Heart left ventricle (tissue), 16 donors: ENCODE measurements at regions not wholly inside any gene's neighbourhood (a gene's known extent, or its start where the extent isn't known, plus 50 kb on each side); places are given as distances from the start of the nearest gene placed in this dataset.

Experiments used
- ATAC-seq, 4 donors: fragments of 200-7000 bp; cut with Tn5 transposase; one replicate each; pipeline ENCODE4 v1.9.1; 2020 to 2022; ENCODE audit warnings: moderate library complexity in 4 of 4, mild to moderate bottlenecking in 3 of 4, moderate number of reproducible peaks in 1 of 4
- DNase-seq, 5 donors: peaks; one replicate each; pipeline ENCODE4 v3.0.0-alpha.2; 2020
- H3K27ac ChIP-seq, 12 donors: fragments of 200-600 bp; sonication (generic) in 4 of 12; one replicate each; pipeline versions ENCODE4 v1.5.0 to v1.8.0; 2016 to 2022; ENCODE audit warnings: mild to moderate bottlenecking in 2 of 12
- H3K27me3 ChIP-seq, 9 donors: fragments of 200-600 bp; sonication (generic) in 2 of 9; one replicate each; pipeline versions ENCODE4 v1.5.1 to v1.8.0; 2016 to 2022; ENCODE audit warnings: mild to moderate bottlenecking in 3 of 9
- H3K36me3 ChIP-seq, 9 donors: fragments of 200-600 bp; sonication (generic) in 2 of 9; one replicate each; pipeline versions ENCODE4 v1.5.0 to v1.8.0; 2018 to 2022; ENCODE audit warnings: mild to moderate bottlenecking in 2 of 9
- H3K4me1 ChIP-seq, 12 donors: fragments of 200-600 bp; sonication (generic) in 4 of 12; one replicate each; pipeline versions ENCODE4 v1.5.0 to v1.8.0; 2016 to 2022; ENCODE audit warnings: mild to moderate bottlenecking in 3 of 12
- H3K4me3 ChIP-seq, 12 donors: fragments of 200-600 bp; sonication (generic) in 4 of 12; one replicate each; pipeline versions ENCODE4 v1.5.0 to v1.8.0; 2017 to 2022; ENCODE audit warnings: mild to moderate bottlenecking in 9 of 12, moderate library complexity in 4 of 12
- H3K9me3 ChIP-seq, 12 donors: fragments of 200-600 bp; sonication (generic) in 4 of 12; one replicate each; pipeline versions ENCODE4 v1.5.0 to v1.8.0; 2016 to 2022; ENCODE audit warnings: mild to moderate bottlenecking in 1 of 12
- CTCF ChIP-seq, 12 donors: fragments of 200-600 bp; sonication (generic) in 4 of 12; IDR thresholded peaks; one replicate each; pipeline versions ENCODE4 v1.5.0 to v1.8.0; 2018 to 2022; ENCODE audit warnings: antibody characterized with exemption in 12 of 12, mild to moderate bottlenecking in 5 of 12
- POLR2A ChIP-seq, 2 donors: fragments of 450-650 bp; IDR thresholded peaks; one replicate each; pipeline ENCODE4 v1.6.1; 2017; ENCODE audit warnings: antibody characterized with exemption in 2 of 2, mild to moderate bottlenecking in 2 of 2, moderate library complexity in 2 of 2
- WGBS, 4 donors: extraction: QIAGEN DNeasy Blood & Tissue Kit in 2 of 4; methylation state at CpG; one replicate each; pipeline versions ENCODE4 v1.1.5 to v1.1.7; 2013 to 2018; 5-methylcytosine and 5-hydroxymethylcytosine counted together
- intact Hi-C, 10 donors: fragments of 100-400 bp; cut with DNase I; formaldehyde crosslinking; loops; one replicate each; pipeline versions ENCODE4 v1.11.1 to v1.14.2; 2022
- donor health status: ischemic (EF 13 %, LVEDD 7.1; RV severe dilation, severe dysfunction).
- donor health status: healthy with polysubstance abuse.
- donor health status: DM: no; HTN: yes; CAD: no.
- donor health status: DM: no; HTN: no; CAD: no.
- donor health status: ischemic (EF 25% LVEDD 6.9; RV normal size, moderate dysfunction).
- donor health status: ischemic (EF 25% LVEDD 5.7; RV mildly dilated, moderate dysfunction).
- donor health status: healthy.
- donor health status: DM: yes; HTN: yes; CAD: no.
- donor health status: ischemic (EF 35%, LVEDD 5.7; RV mildly dilated, moderate dysfunction).
- donor health status: nonischemic (EF 11% LVEDD 7.7; RV severe dilation, severe dysfunction).
- donor health status: DM: yes; HTN: yes; CAD: no.
- donor health status: PGD.
- donor health status: ischemic (EF 29% LVEDD 5.4; RV normal size, mild dysfunction).
- donor health status: nonischemic (EF 23%, LVEDD 6.1; RV moderate dilation, normal function).

- ATAC-seq (no peak), DNase-seq (no peak)
- H3K9me3 ChIP-seq = no peaks in the 10 kb centered on the region
- H3K4me3 ChIP-seq = no peak overlapping the region
- TF ChIP-seq CTCF (IDR thresholded peaks at IDR 0.05) = no peak
- no peak for TF ChIP-seq POLR2A (IDR thresholded peaks at IDR 0.05)
- H3K36me3 ChIP-seq = no peaks in the 10 kb centered on the region
- no peaks in the 10 kb centered on the region for H3K4me1 ChIP-seq
- no peak overlapping the region for H3K27ac ChIP-seq
- intact Hi-C loops = no loop called here
- WGBS, 4 donors = 72 to 77% (median 75%) methylated on average over 3 of the region's 3 CpGs
- H3K27me3 ChIP-seq = no peaks in the 10 kb centered on the region
Observed at GRCh38 chrX:5718651-5719050, 510.0 kb downstream of the NLGN4X start.

DNA sequence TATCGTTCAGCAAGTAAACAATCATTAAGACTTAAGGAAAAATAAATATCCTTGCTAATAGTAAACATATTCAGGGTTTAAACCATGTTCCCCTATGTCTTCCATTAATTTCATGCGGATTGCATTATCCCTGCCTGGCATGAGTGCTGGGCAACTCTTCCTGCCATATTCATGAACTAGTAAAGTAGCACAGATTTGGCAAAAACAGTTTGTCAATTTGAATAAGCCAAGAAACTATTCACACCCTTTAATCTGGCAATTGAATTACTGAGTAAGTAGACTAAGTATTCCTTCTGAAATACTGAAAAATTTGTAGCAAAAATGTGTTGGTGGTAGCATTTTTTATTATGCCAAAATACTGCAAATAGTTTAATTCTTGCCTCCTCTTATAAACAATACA, 512.0 kb downstream of the NLGN4X start:
- H3K4me1 ChIP-seq = no peaks in the 10 kb centered on the region
- 68 to 73% (median 73%) methylated on average over 2 of the region's 2 CpGs for WGBS, 4 donors
- intact Hi-C loops = no loop called here
- no peak overlapping the region for H3K27ac ChIP-seq
- ATAC-seq (no peak), DNase-seq (no peak)
- H3K9me3 ChIP-seq = no peaks in the 10 kb centered on the region
- no peak overlapping the region for H3K4me3 ChIP-seq
- H3K27me3 ChIP-seq = no peaks in the 10 kb centered on the region
- no peak for TF ChIP-seq POLR2A (IDR thresholded peaks at IDR 0.05)
- no peak for TF ChIP-seq CTCF (IDR thresholded peaks at IDR 0.05)
- H3K36me3 ChIP-seq = no peaks in the 10 kb centered on the region

DNA sequence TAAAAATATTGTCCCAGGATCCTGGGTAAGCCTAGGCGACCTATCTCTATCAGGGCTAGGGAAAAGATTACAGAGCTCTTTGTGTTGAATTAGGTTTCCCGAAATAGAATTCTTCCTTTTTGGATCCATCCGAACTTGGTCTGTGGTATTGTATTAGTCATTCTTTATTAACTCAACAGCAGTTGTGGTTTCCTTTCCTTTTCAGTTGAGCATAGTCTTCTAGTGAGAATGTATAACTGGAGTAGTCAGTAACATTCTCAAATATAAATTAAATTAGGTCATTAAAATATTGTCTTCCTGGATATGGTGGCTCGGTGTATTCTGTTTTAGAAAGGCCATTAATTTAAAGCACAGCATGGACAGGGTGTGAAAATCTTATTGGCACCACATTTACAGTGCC, 520.4 kb downstream of the NLGN4X start:
- Histone ChIP-seq H3K27ac (no peak overlapping the region), H3K4me1 (peaks cover 0 to 4% (median 0%) of the 10 kb centered on the region in 12 donors), H3K27me3 (no peaks in the 10 kb centered on the region), H3K9me3 (no peaks in the 10 kb centered on the region), H3K4me3 (no peak overlapping the region), H3K36me3 (no peaks in the 10 kb centered on the region)
- TF ChIP-seq CTCF (IDR thresholded peaks at IDR 0.05) = no peak
- no peak for TF ChIP-seq POLR2A (IDR thresholded peaks at IDR 0.05)
- intact Hi-C loops = no loop called here
- DNase-seq (no peak), ATAC-seq (no peak)
- WGBS, 4 donors = 42 to 55% (median 47%) methylated on average over 4 of the region's 4 CpGs

DNA sequence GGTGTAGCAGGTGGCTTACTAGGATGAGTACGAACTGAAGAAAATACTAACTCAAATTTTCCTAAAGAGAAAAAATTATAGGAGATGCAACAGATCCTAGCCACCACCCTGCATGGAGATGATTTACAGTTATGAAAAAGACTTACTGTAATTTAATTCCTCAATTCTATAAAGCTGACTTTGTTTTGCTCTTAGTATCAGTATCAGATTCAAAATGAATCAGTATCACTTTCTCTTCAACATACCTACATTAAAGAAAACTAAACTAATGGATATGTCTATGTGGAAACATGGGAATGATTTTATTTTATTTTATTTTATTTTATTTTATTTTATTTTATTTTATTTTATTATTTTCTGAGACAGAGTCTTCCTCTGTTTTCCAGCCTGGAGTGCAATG, 525.8 kb downstream of the NLGN4X start:
- no peaks in the 10 kb centered on the region for H3K36me3 ChIP-seq
- WGBS, 4 donors = 79 to 94% (median 89%) methylated on average over 1 of the region's 1 CpG
- TF ChIP-seq CTCF (IDR thresholded peaks at IDR 0.05) (no peak), POLR2A (IDR thresholded peaks at IDR 0.05) (no peak)
- DNase-seq = no peak
- intact Hi-C loops = no loop called here
- no peak overlapping the region for H3K4me3 ChIP-seq
- no peaks in the 10 kb centered on the region for H3K27me3 ChIP-seq
- H3K4me1 ChIP-seq = no peaks in the 10 kb centered on the region
- no peaks in the 10 kb centered on the region for H3K9me3 ChIP-seq
- H3K27ac ChIP-seq = no peak overlapping the region
- no peak for ATAC-seq
